HG03103 (cell line): ENCODE measurements at regions not wholly inside any gene's neighbourhood (a gene's known extent, or its start where the extent isn't known, plus 50 kb on each side); places are given as distances from the start of the nearest gene placed in this dataset.

Experiments
- ATAC-seq: cut with Tn5 transposase; IDR thresholded peaks from one replicate; pipeline ENCODE4 v1.9.1; 2021; ENCODE audit warnings: low read depth; ENCODE audit not compliant: unreplicated experiment

DNA sequence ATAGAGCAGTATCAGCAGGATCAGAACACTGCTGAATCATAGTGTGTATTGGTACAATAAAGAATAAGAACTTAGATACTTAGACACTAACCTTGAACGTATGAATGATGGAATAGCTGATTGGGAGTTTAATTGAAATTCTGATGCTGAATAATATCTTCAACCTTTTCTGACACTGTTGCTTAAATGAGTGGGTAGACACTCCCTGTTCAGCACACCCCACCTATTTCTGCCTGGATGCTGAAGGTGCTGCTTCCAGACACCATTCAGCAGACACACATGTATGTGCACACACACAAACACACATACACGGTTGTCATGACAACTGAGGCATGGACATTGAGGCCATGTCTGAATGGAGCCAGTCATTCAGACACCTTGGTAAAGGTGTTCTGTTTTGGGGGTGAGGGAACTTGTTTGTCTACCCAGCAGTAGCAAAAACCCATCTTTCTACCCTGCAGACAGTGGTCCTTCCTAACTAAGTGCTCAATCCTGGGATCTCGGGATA, 54.3 kb downstream of the TMEM215 start:
- no peak for ATAC-seq

DNA sequence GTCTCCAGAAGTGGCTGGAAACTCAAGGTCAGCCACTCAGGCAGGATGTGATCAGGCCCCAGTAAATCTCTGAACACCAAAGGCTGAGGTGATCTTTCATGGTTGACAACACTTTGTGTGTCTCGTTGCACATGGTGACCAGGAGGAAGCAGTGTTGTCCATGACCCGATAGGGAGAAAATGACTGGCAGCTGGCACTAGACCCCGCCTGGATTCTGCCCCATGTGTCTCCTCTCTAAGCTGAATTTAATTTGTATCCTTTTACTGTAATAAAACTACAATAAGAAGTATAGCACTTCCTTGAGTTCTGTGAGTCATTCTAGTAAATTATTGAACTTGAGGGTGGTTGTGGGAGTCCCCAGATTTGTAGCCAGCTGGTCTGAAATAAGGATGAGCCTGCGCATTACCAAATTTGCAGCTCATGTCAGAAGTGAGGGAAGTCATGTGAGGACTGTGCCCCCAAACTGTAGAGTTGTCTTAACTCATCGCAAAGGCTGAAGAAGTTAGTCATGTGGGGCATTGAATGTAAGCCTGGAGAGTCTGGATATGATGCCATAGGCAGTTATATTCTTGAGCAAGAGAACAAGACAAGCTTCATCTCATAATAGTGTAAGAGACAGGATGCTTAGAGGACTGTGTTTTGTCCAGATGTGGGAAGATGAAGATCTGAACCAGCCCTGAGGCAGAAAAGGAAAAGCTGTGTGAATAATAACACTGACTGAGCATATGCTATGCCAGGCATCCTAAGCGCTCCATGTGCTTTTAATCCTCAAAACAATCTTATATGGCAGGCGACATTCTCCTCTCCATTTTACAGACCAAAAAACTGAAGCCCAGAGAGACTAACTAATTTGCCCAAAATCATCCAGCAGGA, 55.9 kb downstream of the TMEM215 start:
- no peak for ATAC-seq

DNA sequence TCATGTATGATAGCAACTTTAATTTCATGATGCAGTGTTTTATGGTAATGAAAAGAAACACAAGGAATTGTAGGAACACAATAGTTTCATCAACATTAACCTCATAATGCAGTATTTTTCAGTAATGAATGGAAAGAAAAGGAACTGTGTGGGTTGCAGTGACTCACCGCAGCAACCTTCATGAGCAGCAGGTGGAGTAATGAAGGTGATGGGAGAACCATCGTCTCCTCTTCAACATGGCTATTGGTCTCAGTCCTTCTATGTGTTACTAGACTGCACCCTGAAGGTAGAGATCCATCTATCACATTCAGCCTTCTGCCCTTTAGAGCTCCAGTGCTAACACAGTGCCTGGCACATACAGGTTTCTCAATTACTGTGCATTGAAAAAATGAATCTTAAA, 58.0 kb downstream of the TMEM215 start:
- ATAC-seq, result no peak

DNA sequence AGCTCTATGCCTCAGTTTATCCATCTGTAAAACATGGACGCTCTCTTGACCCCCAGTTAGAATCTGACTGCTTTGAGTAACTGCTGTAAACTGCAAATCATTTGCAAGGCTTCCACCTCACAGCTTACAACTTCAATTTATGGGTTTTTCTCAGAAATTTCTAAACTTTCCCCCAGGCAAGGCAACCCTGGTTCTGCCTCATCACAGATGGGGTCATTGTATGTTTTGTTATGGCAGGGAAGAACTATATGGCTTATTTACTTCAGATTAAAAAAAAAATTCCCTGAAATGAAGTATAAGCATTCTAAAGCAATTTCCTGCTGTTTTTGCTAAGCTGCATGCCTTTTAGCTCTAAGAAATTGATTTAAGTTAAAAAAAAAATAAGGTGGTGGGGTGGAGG, 60.0 kb downstream of the TMEM215 start:
- no peak for ATAC-seq

DNA sequence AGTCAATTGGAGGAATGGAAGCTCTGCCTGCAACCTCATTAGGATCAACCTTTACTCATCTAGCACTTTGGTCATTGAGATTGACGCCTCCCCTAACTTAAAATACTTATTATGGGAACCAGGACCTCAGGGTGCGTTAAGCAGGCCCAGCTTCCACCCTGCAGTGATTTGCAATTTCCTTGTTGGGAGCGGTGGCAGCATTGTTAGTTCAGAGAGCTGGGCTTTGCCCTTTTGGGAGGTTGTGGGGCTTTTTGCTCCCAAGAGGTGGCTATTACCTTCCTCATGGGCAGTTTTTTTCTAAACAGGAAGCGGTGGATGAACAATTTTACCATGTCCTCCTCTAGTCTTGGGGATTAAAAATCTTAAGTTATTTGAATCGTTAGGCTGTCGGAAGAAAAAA, 60.9 kb downstream of the TMEM215 start:
- no peak for ATAC-seq

GRCh38 chr9:32854271-32854670, 70.9 kb downstream of the TMEM215 start:
- no peak for ATAC-seq

DNA sequence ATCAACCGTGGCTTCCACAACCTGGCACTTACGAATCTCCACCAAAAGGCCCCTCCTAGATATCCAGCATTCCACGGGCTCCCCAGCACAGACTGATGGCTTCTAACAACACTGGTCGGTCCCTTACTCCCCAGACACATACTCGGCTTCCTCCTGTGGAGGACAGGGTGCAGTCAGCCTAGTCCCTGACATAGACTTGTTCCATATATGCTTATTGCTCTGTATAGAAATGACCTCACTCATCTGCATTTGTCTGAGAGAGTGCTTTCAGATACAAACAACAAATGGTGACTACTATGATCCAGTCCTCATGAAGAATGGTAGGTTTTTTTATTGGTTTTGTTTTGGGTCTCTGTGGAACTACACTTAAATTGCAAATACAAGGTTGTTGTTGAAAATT, 72.4 kb downstream of the TMEM215 start:
- ATAC-seq, result no peak

- ATAC-seq, result no peak
Observed at GRCh38 chr9:32863291-32863690, 80.0 kb downstream of the TMEM215 start.

GRCh38 chr9:32864971-32865370, 81.6 kb downstream of the TMEM215 start:
- no peak for ATAC-seq

GRCh38 chr9:32866273-32866672, 82.9 kb downstream of the TMEM215 start:
- no peak for ATAC-seq

GRCh38 chr9:32867026-32867425, 83.7 kb downstream of the TMEM215 start:
- no peak for ATAC-seq

DNA sequence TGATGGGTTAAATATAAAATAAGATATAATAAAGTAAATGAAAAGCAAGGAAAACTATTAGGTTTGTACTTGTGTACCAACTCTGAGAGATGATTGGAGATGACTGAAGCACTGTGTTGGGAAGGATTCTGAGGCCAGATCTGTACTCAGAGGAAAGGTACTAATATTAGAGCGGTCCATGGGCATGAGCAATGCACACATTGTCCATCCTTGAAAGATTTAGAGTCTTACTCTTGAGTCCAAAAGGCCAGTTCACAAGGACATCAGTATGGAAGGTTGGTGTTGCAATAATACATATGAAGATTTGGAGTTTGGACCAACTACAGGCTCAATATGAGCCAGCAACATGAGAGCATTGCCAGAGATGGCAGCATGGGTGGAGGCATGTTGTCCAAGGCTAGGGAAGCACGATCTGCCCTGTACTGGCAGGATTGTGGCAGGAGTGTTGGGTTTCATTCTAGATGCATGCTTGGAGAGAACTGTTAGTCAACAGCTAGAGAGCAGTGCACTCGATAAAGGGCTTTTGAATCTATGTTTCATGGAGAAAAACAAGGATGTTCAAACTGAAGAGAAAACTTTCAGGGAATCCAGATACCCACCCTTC, 84.4 kb downstream of the TMEM215 start:
- no peak for ATAC-seq

DNA sequence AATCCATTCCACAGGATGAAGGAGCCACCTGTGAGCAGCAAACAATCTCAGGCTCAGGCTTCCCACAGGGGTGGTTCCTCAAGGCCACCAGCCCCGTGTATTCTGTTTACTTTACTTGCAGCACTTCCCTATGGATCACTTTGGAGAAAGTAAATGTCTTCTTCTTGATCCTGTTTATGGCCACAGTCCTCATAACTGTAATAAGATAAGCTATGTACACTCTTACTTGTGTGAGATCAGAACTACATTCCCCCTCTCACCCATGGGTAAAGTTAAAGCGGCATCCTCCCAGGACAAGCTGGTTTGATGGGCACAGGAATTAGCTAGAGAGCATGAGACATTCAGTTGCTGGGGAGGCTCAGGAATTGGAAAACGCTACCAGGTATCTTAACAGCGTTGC, 86.1 kb downstream of the TMEM215 start:
- ATAC-seq, result no peak

- no peak for ATAC-seq
Observed at GRCh38 chr9:32873131-32873530, 89.8 kb downstream of the TMEM215 start.

DNA sequence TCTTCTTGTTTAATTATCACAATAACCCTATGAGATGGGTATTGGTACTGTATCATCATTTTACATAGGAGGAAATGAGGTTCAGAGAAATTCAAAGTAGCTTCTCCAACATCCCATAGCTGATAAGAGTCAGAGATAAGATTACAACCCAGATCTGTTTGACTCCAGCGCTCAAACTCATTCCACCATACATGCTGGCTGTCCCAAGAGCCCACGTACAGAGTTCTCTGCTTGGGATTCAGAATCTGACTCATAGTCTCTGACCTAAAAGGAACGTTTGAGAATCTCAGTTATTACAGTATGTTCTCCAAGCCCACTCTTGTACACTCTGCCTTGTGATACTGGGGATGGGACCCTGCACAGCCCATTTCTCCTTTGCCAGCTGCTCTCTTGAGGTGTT, 90.2 kb downstream of the TMEM215 start:
- ATAC-seq, result no peak

DNA sequence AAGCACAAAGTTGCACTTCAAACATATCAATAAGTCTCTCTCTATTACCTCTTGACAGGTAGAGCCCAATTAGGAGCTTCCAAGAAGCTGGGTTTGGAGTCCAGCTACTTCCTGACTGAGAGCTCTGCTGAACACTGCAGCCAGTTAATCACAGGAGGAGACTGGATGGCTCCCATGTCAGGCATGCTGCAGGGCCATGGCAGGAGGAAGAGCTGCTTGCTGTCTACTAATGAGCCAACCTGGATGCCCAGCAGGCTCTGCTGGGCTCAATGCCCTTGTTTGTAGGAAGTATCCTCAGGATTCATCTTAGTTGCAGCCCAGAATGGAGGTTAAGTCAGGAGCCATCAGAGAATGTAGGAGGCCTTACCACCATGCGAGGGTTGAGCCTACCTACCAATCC, 91.9 kb downstream of the TMEM215 start:
- no peak for ATAC-seq

DNA sequence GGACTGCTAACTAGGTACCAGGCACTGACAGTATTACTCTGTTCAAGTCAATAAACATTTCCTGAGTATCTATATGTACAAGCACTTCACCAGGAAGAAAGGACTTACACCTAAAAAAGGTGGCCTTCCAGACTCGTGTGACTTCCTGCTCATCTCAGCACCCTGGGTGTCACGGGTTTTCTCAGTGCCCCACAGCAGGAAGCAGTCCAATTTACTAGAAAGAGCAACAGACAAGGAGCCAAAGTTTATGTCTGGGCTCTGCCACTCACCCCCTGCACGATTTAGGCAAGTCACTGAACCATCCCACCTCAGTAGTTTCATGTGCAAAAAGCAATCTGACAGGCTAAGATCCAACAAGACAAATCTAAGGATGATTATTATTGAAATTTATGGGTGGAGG, 92.4 kb downstream of the TMEM215 start:
- no peak for ATAC-seq

DNA sequence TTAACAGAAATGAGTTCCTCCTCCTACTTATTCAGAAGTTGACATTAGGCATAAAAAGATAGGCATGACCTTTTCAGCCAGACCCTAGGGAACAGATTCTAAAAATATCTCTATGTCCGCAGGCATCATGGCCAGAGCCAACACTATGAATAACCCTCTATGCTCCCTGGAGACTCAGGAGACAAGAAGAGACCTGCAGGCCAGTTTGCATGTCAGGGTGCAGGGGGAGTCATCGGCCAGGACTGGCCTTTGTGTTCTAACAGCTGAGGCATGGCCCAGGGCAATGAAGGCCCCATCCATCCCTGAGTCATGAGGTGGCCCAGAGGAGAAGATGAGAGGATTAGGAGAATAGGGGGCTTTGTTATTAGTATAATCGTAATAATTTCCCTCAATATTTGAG, 93.8 kb downstream of the TMEM215 start:
- ATAC-seq, result no peak

- no peak for ATAC-seq
Observed at GRCh38 chr9:32877639-32878217, 94.4 kb downstream of the TMEM215 start.

- ATAC-seq, result no peak
Observed at GRCh38 chr9:32879335-32879734, 96.0 kb downstream of the TMEM215 start.

- no peak for ATAC-seq
Observed at GRCh38 chr9:32881948-32882347, 98.6 kb downstream of the TMEM215 start.

DNA sequence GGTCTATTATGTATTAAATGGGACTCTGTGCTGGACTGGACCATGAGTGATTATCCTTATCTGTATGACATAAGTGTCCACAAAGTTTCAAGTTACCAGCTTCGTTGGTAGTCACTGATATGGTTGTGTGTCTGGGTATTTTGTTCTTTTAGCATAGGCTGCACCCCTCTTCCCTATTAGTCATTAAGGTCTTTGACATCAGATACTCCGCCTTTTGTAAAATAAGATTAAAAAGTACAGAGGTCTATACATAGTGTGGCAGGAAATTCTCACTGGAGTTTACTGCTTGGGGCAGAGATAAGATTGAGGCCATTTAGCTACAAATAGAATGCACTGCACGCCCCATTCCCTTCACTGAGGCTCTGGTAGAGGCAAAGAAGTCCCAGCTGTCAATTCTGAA, 99.4 kb downstream of the TMEM215 start:
- no peak for ATAC-seq
